ENCODE measurements at regions not wholly inside any gene's neighbourhood (a gene's known extent, or its start where the extent isn't known, plus 50 kb on each side); places are given as distances from the start of the nearest gene placed in this dataset.

DNA sequence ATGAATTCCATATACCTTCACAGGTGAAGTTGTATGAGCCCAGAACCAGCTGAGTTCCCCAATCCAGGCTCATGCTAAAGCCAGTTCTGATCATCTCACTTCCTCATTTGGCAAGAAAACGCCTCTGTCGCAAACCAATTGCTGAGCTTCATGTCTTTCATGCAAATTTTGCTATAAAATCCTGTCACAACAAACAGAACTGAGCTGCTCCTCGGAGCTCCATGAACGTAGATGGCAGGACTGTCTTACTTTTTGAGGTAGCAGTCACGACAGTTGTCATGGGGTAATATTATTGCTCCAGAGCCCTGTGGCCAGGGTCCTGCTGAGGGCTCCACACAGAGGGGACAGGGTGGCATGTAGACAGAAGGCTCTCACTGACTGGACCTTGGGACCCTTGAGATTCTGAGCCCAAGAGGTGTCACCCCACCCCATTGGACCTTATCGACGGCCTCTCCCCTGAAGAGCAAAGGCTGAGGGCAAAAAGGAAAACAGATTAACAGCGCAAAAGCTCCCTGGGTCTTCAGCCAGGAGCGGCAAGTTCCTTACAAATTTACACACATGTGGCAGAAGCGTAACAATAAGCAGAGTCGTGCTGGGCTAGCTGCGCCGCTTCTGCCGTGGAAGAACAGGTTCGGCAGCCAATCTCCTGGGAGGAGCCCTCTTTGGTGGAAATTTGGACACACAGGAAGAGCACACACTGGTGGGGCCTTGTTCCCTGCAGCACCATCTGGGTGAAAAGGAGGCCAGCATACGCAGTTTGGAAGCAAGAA, 249.2 kb downstream of the OPA1 start:
- TF ChIP-seq, protein P1, sequence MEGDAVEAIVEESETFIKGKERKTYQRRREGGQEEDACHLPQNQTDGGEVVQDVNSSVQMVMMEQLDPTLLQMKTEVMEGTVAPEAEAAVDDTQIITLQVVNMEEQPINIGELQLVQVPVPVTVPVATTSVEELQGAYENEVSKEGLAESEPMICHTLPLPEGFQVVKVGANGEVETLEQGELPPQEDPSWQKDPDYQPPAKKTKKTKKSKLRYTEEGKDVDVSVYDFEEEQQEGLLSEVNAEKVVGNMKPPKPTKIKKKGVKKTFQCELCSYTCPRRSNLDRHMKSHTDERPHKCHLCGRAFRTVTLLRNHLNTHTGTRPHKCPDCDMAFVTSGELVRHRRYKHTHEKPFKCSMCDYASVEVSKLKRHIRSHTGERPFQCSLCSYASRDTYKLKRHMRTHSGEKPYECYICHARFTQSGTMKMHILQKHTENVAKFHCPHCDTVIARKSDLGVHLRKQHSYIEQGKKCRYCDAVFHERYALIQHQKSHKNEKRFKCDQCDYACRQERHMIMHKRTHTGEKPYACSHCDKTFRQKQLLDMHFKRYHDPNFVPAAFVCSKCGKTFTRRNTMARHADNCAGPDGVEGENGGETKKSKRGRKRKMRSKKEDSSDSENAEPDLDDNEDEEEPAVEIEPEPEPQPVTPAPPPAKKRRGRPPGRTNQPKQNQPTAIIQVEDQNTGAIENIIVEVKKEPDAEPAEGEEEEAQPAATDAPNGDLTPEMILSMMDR (IDR thresholded peaks at IDR 0.05): peak in 1 of 6 experiments; percentile 18
- TF ChIP-seq POLR2A (IDR thresholded peaks at IDR 0.05): no peak

All from esophagus squamous epithelium (tissue), 4 donors.